ENCODE measurements at regions not wholly inside any gene's neighbourhood (a gene's known extent, or its start where the extent isn't known, plus 50 kb on each side); places are given as distances from the start of the nearest gene placed in this dataset.

DNA sequence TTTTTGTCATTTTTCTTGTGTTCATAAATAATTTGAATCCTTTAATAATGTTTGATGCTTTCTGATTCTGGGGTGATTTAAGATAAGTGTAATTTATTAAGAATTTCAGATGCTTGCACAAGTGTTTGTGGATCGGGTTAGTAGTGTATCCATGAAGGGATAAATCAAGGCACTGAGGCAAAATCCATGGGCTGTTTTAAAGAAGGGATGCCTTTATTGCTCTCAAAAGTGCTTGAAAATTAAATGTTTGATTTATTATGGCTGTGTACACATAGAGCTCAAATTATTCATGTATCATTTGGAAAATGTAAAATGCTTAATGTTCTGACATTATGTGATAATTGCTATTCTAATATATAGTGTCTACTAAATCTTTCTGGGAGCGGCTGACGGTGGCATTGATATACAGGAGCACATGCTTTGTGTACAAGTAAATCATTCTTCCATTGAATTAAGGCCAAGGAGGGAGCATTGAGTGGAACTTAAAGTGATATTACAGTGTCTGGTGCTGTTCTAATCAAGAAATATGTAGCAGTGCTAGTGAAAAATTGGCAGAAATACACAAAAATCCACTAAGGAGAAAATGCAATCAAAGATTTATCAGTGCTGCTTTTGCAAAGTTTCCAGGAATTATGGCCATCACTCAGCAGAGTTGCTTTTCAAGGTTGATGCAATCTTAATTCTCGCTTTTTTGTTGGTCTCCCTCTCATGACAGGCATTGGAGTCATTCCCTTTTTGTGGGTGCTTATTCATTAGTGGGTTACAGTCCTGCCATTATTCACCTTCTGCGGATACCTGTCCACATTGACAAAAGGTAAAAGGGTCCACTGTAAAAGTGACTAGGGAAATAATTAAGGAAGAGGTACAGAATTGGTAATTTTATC lies 181.6 kb downstream of the MFSD1 start:
- Histone ChIP-seq H3K27ac (ENCODE audit: low read depth, low read length, poor library complexity, severe bottlenecking) (no peak overlapping the region), H3K4me3 (ENCODE audit: low read depth, low read length, poor library complexity, severe bottlenecking) (no peak overlapping the region), H2AFZ (ENCODE audit: low read length) (no peak overlapping the region), H3K79me2 (ENCODE audit: insufficient read depth, low read depth, low read length) (no peaks in the 10 kb centered on the region), H3K9me3 (ENCODE audit: low read length) (no peaks in the 10 kb centered on the region), H3K36me3 (ENCODE audit: insufficient read depth, low read length) (no peaks in the 10 kb centered on the region), H3K9me2 (ENCODE audit: insufficient read depth, low read length) (no peaks in the 10 kb centered on the region), H3K4me1 (ENCODE audit: insufficient read depth, low read length, poor library complexity, severe bottlenecking) (no peaks in the 10 kb centered on the region), H3K4me2 (ENCODE audit: low read length) (no peak overlapping the region), H4K20me1 (ENCODE audit: insufficient read depth, low read length) (no peaks in the 10 kb centered on the region)
- BruUV-seq (replicated peaks), result no TSS peak
- ChIA-PET POLR2A (no interaction called here), CTCF (ENCODE audit: unreplicated experiment) (no interaction called here)
- intact Hi-C loops (cut with micrococcal nuclease; ENCODE audit: unreplicated experiment), result no loop called here
- TF ChIP-seq, protein P1, sequence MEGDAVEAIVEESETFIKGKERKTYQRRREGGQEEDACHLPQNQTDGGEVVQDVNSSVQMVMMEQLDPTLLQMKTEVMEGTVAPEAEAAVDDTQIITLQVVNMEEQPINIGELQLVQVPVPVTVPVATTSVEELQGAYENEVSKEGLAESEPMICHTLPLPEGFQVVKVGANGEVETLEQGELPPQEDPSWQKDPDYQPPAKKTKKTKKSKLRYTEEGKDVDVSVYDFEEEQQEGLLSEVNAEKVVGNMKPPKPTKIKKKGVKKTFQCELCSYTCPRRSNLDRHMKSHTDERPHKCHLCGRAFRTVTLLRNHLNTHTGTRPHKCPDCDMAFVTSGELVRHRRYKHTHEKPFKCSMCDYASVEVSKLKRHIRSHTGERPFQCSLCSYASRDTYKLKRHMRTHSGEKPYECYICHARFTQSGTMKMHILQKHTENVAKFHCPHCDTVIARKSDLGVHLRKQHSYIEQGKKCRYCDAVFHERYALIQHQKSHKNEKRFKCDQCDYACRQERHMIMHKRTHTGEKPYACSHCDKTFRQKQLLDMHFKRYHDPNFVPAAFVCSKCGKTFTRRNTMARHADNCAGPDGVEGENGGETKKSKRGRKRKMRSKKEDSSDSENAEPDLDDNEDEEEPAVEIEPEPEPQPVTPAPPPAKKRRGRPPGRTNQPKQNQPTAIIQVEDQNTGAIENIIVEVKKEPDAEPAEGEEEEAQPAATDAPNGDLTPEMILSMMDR (conservative IDR thresholded peaks at IDR 0.05; ENCODE audit: low read length), result no peak
- TF ChIP-seq EZH2phosphoT487 (IDR thresholded peaks at IDR 0.05; ENCODE audit: borderline replicate concordance, low read depth, low read length), result no peak
- no peak for DNase-seq (ENCODE audit: low spot score)

DNA sequence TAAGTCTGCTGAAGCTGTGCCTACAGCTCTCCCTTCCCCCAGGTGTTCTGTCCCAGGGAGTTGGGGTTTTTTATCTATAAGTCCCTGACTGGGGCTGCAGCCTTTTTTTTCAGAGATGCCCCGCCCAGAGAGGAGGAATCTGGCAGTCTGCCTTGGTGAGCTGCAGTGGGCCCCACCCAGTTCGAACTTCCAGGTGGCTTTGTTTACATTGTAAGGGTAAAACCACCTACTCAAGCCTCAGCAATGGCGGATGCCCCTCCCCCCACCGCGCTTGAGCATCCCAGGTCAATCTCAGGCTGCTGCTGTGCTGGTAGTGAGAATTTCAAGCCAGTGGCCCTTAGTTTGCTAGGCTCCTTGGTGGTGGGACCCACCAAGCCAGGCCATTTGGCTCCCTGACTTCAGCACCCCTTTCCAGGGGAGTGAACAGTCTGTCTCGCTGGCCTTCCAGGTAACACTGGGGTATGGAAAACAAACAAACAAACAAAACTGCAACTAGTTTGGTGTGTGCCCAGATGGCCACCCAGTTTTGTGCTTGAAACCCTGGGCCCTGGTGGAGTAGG lies 189.4 kb downstream of the MFSD1 start:
- Histone ChIP-seq H3K4me3 (ENCODE audit: low read depth, low read length, poor library complexity, severe bottlenecking) (no peak overlapping the region), H4K20me1 (ENCODE audit: insufficient read depth, low read length) (no peaks in the 10 kb centered on the region), H3K4me2 (ENCODE audit: low read length) (no peak overlapping the region), H3K36me3 (ENCODE audit: insufficient read depth, low read length) (no peaks in the 10 kb centered on the region), H3K9me3 (ENCODE audit: low read length) (no peaks in the 10 kb centered on the region), H3K27ac (ENCODE audit: low read depth, low read length, poor library complexity, severe bottlenecking) (no peak overlapping the region), H3K4me1 (ENCODE audit: insufficient read depth, low read length, poor library complexity, severe bottlenecking) (no peaks in the 10 kb centered on the region), H3K9me2 (ENCODE audit: insufficient read depth, low read length) (no peaks in the 10 kb centered on the region), H2AFZ (ENCODE audit: low read length) (no peak overlapping the region), H3K79me2 (ENCODE audit: insufficient read depth, low read depth, low read length) (no peaks in the 10 kb centered on the region)
- no TSS peak for BruUV-seq (replicated peaks)
- ChIA-PET POLR2A (no interaction called here), CTCF (ENCODE audit: unreplicated experiment) (no interaction called here)
- no peak for DNase-seq (ENCODE audit: low spot score)
- intact Hi-C loops (cut with micrococcal nuclease; ENCODE audit: unreplicated experiment), result no loop called here
- TF ChIP-seq, protein P1 (conservative IDR thresholded peaks at IDR 0.05; ENCODE audit: low read length), result no peak
- TF ChIP-seq EZH2phosphoT487 (IDR thresholded peaks at IDR 0.05; ENCODE audit: borderline replicate concordance, low read depth, low read length), result no peak

DNA sequence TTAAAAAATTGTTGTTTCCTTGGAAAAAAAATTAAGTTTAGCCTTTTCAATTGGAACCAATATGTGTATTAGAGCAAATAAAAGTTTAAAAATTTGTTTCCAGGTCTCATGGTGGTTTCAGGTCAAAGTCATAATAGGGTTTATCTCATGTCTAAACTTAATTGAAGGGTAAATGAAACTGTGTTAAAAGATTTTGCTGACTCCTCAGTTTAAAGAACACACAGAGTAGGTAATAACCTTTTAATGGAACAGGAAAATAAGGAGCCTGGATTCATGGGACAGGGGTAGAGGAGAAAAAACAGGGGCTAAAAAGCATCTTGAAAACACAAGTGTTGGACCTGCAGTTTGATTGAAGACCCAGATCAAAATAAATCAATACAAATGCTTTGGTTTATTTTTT lies 190.6 kb downstream of the MFSD1 start:
- ChIA-PET CTCF (ENCODE audit: unreplicated experiment) (no interaction called here), POLR2A (no interaction called here)
- TF ChIP-seq EZH2phosphoT487 (IDR thresholded peaks at IDR 0.05; ENCODE audit: borderline replicate concordance, low read depth, low read length), result no peak
- TF ChIP-seq, protein P1 (conservative IDR thresholded peaks at IDR 0.05; ENCODE audit: low read length), result no peak
- H3K36me3 ChIP-seq (ENCODE audit: insufficient read depth, low read length), result no peaks in the 10 kb centered on the region
- no peak overlapping the region for H3K27ac ChIP-seq (ENCODE audit: low read depth, low read length, poor library complexity, severe bottlenecking)
- intact Hi-C loops (cut with micrococcal nuclease; ENCODE audit: unreplicated experiment), result no loop called here
- BruUV-seq (replicated peaks), result no TSS peak
- no peaks in the 10 kb centered on the region for H3K79me2 ChIP-seq (ENCODE audit: insufficient read depth, low read depth, low read length)
- no peak for DNase-seq (ENCODE audit: low spot score)
- H4K20me1 ChIP-seq (ENCODE audit: insufficient read depth, low read length), result no peaks in the 10 kb centered on the region
- H3K4me2 ChIP-seq (ENCODE audit: low read length), result no peak overlapping the region
- H3K4me1 ChIP-seq (ENCODE audit: insufficient read depth, low read length, poor library complexity, severe bottlenecking), result no peaks in the 10 kb centered on the region
- no peaks in the 10 kb centered on the region for H3K9me3 ChIP-seq (ENCODE audit: low read length)
- no peak overlapping the region for H2AFZ ChIP-seq (ENCODE audit: low read length)
- H3K4me3 ChIP-seq (ENCODE audit: low read depth, low read length, poor library complexity, severe bottlenecking), result no peak overlapping the region
- H3K9me2 ChIP-seq (ENCODE audit: insufficient read depth, low read length), result no peaks in the 10 kb centered on the region

Data from OCI-LY7 (cell line).